GM23338 (cell line): ENCODE measurements at regions not wholly inside any gene's neighbourhood (a gene's known extent, or its start where the extent isn't known, plus 50 kb on each side); places are given as distances from the start of the nearest gene placed in this dataset.

Experiments
- CREB1 ChIP-seq: fragments of 250-450 bp; sonication (Bioruptor Pico); IDR thresholded peaks from 2 replicates; pipeline ENCODE4 v1.5.0; 2020; ENCODE audit warnings: low read depth, mild to moderate bottlenecking, moderate library complexity
- EZH2 ChIP-seq: fragments of 200-600 bp; sonication (generic); IDR thresholded peaks from one replicate; pipeline ENCODE4 v1.8.0; 2017; ENCODE audit warnings: antibody characterized with exemption, mild to moderate bottlenecking, low read depth; ENCODE audit not compliant: unreplicated experiment
- EZH2phosphoT487 ChIP-seq: fragments of 200-600 bp; sonication (generic); IDR thresholded peaks from one replicate; pipeline ENCODE4 v1.8.1; 2018; ENCODE audit warnings: antibody characterized with exemption; ENCODE audit not compliant: unreplicated experiment
- NANOG ChIP-seq: IDR thresholded peaks from 2 replicates; pipeline ENCODE4 v1.6.1; 2016; ENCODE audit warnings: antibody characterized with exemption, borderline replicate concordance
- POLR2AphosphoS5 ChIP-seq: IDR thresholded peaks from 2 replicates; pipeline ENCODE4 v1.6.1; 2016; ENCODE audit warnings: antibody characterized with exemption, low read depth
- REST ChIP-seq: IDR thresholded peaks from one replicate; pipeline ENCODE4 v1.6.1; 2018; ENCODE audit warnings: antibody characterized with exemption; ENCODE audit not compliant: unreplicated experiment
- ZNF114 ChIP-seq: fragments of 250-450 bp; sonication (Bioruptor Pico); IDR thresholded peaks from 2 replicates; pipeline ENCODE4 v1.5.0; 2020; ENCODE audit warnings: mild to moderate bottlenecking, moderate library complexity
- TF ChIP-seq, protein P1 (sequence below), 2 experiments: fragments of 200-600 bp in 1 of 2; sonication (generic) in 1 of 2; conservative IDR thresholded peaks; 2 replicates each; pipeline versions ENCODE4 v1.5.1 to v1.6.1; 2016 to 2017; ENCODE audit warnings: antibody characterized with exemption in 2 of 2, low read depth in 2 of 2, mild to moderate bottlenecking in 2 of 2, moderate library complexity in 1 of 2

- no peak for TF ChIP-seq REST
- TF ChIP-seq, protein P1, sequence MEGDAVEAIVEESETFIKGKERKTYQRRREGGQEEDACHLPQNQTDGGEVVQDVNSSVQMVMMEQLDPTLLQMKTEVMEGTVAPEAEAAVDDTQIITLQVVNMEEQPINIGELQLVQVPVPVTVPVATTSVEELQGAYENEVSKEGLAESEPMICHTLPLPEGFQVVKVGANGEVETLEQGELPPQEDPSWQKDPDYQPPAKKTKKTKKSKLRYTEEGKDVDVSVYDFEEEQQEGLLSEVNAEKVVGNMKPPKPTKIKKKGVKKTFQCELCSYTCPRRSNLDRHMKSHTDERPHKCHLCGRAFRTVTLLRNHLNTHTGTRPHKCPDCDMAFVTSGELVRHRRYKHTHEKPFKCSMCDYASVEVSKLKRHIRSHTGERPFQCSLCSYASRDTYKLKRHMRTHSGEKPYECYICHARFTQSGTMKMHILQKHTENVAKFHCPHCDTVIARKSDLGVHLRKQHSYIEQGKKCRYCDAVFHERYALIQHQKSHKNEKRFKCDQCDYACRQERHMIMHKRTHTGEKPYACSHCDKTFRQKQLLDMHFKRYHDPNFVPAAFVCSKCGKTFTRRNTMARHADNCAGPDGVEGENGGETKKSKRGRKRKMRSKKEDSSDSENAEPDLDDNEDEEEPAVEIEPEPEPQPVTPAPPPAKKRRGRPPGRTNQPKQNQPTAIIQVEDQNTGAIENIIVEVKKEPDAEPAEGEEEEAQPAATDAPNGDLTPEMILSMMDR (conservative IDR thresholded peaks at IDR 0.05; ENCODE audit: low read depth in 2 of 2): no peak
- no peak for TF ChIP-seq NANOG
- no peak for TF ChIP-seq POLR2AphosphoS5
- TF ChIP-seq EZH2phosphoT487: no peak
- TF ChIP-seq CREB1 (CRISPR knock-in tag): no peak
- TF ChIP-seq EZH2: no peak
- no peak for TF ChIP-seq ZNF114 (CRISPR knock-in tag)
These were observed 74.3 kb upstream of the PLSCR4 start for GRCh38 chr3:146325170-146325569.
